SK-N-SH (cell line): ENCODE measurements at regions not wholly inside any gene's neighbourhood (a gene's known extent, or its start where the extent isn't known, plus 50 kb on each side); places are given as distances from the start of the nearest gene placed in this dataset.

Source experiments
- CTCF ChIA-PET: fragments of 300-600, 350-600 bp; formaldehyde crosslinking; extraction: SDS; loops from one replicate; lab custom pipeline; 2021; lab: Yijun Ruan, JAX
- POLR2A ChIA-PET: fragments of 350-600 bp; sonication (Branson Sonifier 250); formaldehyde crosslinking; extraction: SDS; loops from one replicate; lab custom pipeline; 2020; ENCODE audit warnings: antibody characterized with exemption, inconsistent platforms; lab: Yijun Ruan, JAX
- DNase-seq: peaks from one replicate; pipeline ENCODE4 v3.0.0; 2012
- H2AFZ ChIP-seq: fragments of 200-600 bp; sonication (generic); 2 replicates; pipeline ENCODE4 v1.8.1; 2016; ENCODE audit warnings: antibody characterized with exemption, mild to moderate bottlenecking, low read depth
- H3F3A ChIP-seq: fragments of 200-600 bp; sonication (generic); replicated peaks from 2 replicates; pipeline ENCODE3; 2016; ENCODE audit warnings: antibody characterized with exemption, mild to moderate bottlenecking; ENCODE audit not compliant: insufficient read depth
- H3K27ac ChIP-seq, 2 experiments: fragments of 200-500 bp in 1 of 2; fragments of 200-600 bp in 1 of 2; sonication (Bioruptor generic) in 1 of 2; sonication (generic), shearing (Covaris generic) in 1 of 2; 2 replicates each; pipeline versions ENCODE4 v1.5.1 to v1.6.1; 2014 to 2016; ENCODE audit warnings: low read depth in 2 of 2, inconsistent platforms in 1 of 2, low read length in 1 of 2, mild to moderate bottlenecking in 1 of 2, mixed read lengths in 1 of 2
- H3K27me3 ChIP-seq: fragments of 200-600 bp; sonication (generic), shearing (Covaris generic); 2 replicates; pipeline ENCODE4 v1.6.1; 2016; ENCODE audit warnings: mixed run types; ENCODE audit not compliant: insufficient read depth
- H3K36me3 ChIP-seq, 2 experiments: fragments of 200-500 bp in 1 of 2; fragments of 200-600 bp in 1 of 2; sonication (Bioruptor generic) in 1 of 2; sonication (generic) in 1 of 2; replicated peaks in 1 of 2; 2 replicates each; pipeline versions ENCODE3 to v1.5.1; 2014 to 2016; ENCODE audit warnings: low read length in 1 of 2, mild to moderate bottlenecking in 1 of 2; ENCODE audit not compliant: insufficient read depth in 2 of 2, control insufficient read depth in 1 of 2
- H3K4me1 ChIP-seq, 2 experiments: fragments of 200-500 bp in 1 of 2; fragments of 200-600 bp in 1 of 2; sonication (Bioruptor generic) in 1 of 2; sonication (generic), shearing (Covaris generic) in 1 of 2; 2 replicates each; pipeline versions ENCODE4 v1.5.1 to v1.6.1; 2014 to 2016; ENCODE audit warnings: low read depth in 1 of 2, low read length in 1 of 2, mixed run types in 1 of 2; ENCODE audit not compliant: insufficient read depth in 2 of 2, control insufficient read depth in 1 of 2
- H3K4me2 ChIP-seq: fragments of 200-600 bp; sonication (generic), shearing (Covaris generic); 2 replicates; pipeline ENCODE4 v1.6.1; 2017; ENCODE audit warnings: mixed run types
- H3K4me3 ChIP-seq, 2 experiments: fragments of 200-500 bp in 1 of 2; fragments of 200-600 bp in 1 of 2; sonication (Bioruptor generic) in 1 of 2; sonication (generic), shearing (Covaris generic) in 1 of 2; 2 replicates each; pipeline versions ENCODE4 v1.5.1 to v1.8.1; 2014 to 2016; ENCODE audit warnings: low read depth in 2 of 2, inconsistent platforms in 1 of 2, low read length in 1 of 2, mild to moderate bottlenecking in 1 of 2, mixed read lengths in 1 of 2, moderate library complexity in 1 of 2
- H3K79me2 ChIP-seq: fragments of 200-600 bp; sonication (generic); 2 replicates; pipeline ENCODE4 v1.8.1; 2017; ENCODE audit warnings: mild to moderate bottlenecking; ENCODE audit not compliant: insufficient read depth
- H3K9ac ChIP-seq: fragments of 200-600 bp; sonication (generic); 2 replicates; pipeline ENCODE4 v1.6.1; 2017; ENCODE audit warnings: mixed run types
- H3K9me2 ChIP-seq: fragments of 200-600 bp; sonication (generic); 2 replicates; pipeline ENCODE4 v1.6.1; 2017; ENCODE audit warnings: mixed run types
- H3K9me3 ChIP-seq: fragments of 200-600 bp; sonication (generic); 2 replicates; pipeline ENCODE4 v1.6.1; 2017; ENCODE audit warnings: mixed run types, mild to moderate bottlenecking, moderate library complexity
- H4K20me1 ChIP-seq: fragments of 200-600 bp; sonication (generic); 2 replicates; pipeline ENCODE4 v1.6.1; 2017; ENCODE audit warnings: mild to moderate bottlenecking, mixed run types; ENCODE audit not compliant: insufficient read depth
- CHD2 ChIP-seq: fragments of 150-350 bp; IDR thresholded peaks from 2 replicates; pipeline ENCODE4 v1.6.1; 2018; ENCODE audit warnings: low read length; ENCODE audit not compliant: partially characterized antibody
- ELF1 ChIP-seq: IDR thresholded peaks from 2 replicates; pipeline ENCODE4 v1.4.0; 2012
- JUND ChIP-seq: IDR thresholded peaks from 2 replicates; pipeline ENCODE4 v1.4.0; 2012
- MEF2A ChIP-seq: IDR thresholded peaks from 2 replicates; pipeline ENCODE4 v1.4.0; 2012; ENCODE audit warnings: low read depth, borderline replicate concordance
- MXI1 ChIP-seq: IDR thresholded peaks from 2 replicates; pipeline ENCODE4 v1.6.1; 2012; ENCODE audit warnings: mild to moderate bottlenecking, low read depth, low read length, improper control_type of control experiment
- RAD21 ChIP-seq: IDR thresholded peaks from 2 replicates; pipeline ENCODE4 v1.6.1; 2012; ENCODE audit warnings: mild to moderate bottlenecking, low read length
- RCOR1 ChIP-seq: fragments of 150-350 bp; IDR thresholded peaks from 2 replicates; pipeline ENCODE4 v1.6.1; 2017; ENCODE audit warnings: antibody characterized with exemption, low read length
- RFX5 ChIP-seq: IDR thresholded peaks from 2 replicates; pipeline ENCODE4 v1.6.1; 2012; ENCODE audit warnings: mild to moderate bottlenecking, improper control_type of control experiment, low read length
- RXRA ChIP-seq: IDR thresholded peaks from 2 replicates; pipeline ENCODE4 v1.4.0; 2012; ENCODE audit warnings: low read depth, mild to moderate bottlenecking, borderline replicate concordance
- TAF1 ChIP-seq: IDR thresholded peaks from 2 replicates; pipeline ENCODE4 v1.6.1; 2012; ENCODE audit warnings: low read depth, mild to moderate bottlenecking, low read length, moderate library complexity, borderline replicate concordance
- TCF12 ChIP-seq: IDR thresholded peaks from 2 replicates; pipeline ENCODE4 v1.4.0; 2012
- YY1 ChIP-seq: IDR thresholded peaks from 2 replicates; pipeline ENCODE4 v1.4.0; 2012; ENCODE audit warnings: low read depth, mild to moderate bottlenecking
- WGBS: methylation state at CpG from one replicate; pipeline ENCODE4 v1.1.6; 2017; ENCODE audit warnings: low lambda C conversion rate; 5-methylcytosine and 5-hydroxymethylcytosine counted together
- TF ChIP-seq, protein P1 (sequence below): fragments of 150-350 bp; IDR thresholded peaks from 2 replicates; pipeline ENCODE4 v1.6.1; 2017; ENCODE audit warnings: antibody characterized with exemption, low read length, low read depth, borderline replicate concordance
- TF ChIP-seq, protein P2 (sequence below): fragments of 200-600 bp; sonication (generic); IDR thresholded peaks from 2 replicates; pipeline ENCODE4 v1.6.1; 2017; ENCODE audit warnings: antibody characterized with exemption, mild to moderate bottlenecking, moderate library complexity
- TF ChIP-seq, protein P3 (sequence below): IDR thresholded peaks from 2 replicates; pipeline ENCODE4 v1.6.1; 2012; ENCODE audit warnings: mild to moderate bottlenecking, low read depth, low read length, moderate library complexity

GRCh38 chr4:109375778-109376414 is 57.7 kb upstream of the SEC24B start:
- Histone ChIP-seq H3K9me3 (no peaks in the 10 kb centered on the region), H3K4me1 (no peaks in the 10 kb centered on the region), H3K27me3 (peaks cover 25% of the 10 kb centered on the region; the same call in 1 of the 2 replicates), H4K20me1 (no peaks in the 10 kb centered on the region), H3K27ac (no peak overlapping the region), H3F3A (no peaks in the 10 kb centered on the region), H3K4me2 (no peak overlapping the region), H3K9ac (no peak overlapping the region), H3K9me2 (no peaks in the 10 kb centered on the region), H3K4me3 (no peak overlapping the region), H3K79me2 (no peaks in the 10 kb centered on the region), H3K36me3 (no peaks in the 10 kb centered on the region), H2AFZ (no peak overlapping the region)
- DNase-seq, result no peak
- CTCF ChIA-PET, result no interaction called here
- WGBS, result 15% methylated on average over 8 of the region's 8 CpGs
- POLR2A ChIA-PET, result no interaction called here
- TF ChIP-seq MEF2A, result no peak
- no peak for TF ChIP-seq JUND
- TF ChIP-seq ELF1, result no peak
- TF ChIP-seq RXRA, result no peak
- TF ChIP-seq MXI1, result no peak
- no peak for TF ChIP-seq RCOR1
- TF ChIP-seq, protein P1, sequence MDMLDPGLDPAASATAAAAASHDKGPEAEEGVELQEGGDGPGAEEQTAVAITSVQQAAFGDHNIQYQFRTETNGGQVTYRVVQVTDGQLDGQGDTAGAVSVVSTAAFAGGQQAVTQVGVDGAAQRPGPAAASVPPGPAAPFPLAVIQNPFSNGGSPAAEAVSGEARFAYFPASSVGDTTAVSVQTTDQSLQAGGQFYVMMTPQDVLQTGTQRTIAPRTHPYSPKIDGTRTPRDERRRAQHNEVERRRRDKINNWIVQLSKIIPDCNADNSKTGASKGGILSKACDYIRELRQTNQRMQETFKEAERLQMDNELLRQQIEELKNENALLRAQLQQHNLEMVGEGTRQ, result no peak
- no peak for TF ChIP-seq TCF12
- TF ChIP-seq, protein P2, sequence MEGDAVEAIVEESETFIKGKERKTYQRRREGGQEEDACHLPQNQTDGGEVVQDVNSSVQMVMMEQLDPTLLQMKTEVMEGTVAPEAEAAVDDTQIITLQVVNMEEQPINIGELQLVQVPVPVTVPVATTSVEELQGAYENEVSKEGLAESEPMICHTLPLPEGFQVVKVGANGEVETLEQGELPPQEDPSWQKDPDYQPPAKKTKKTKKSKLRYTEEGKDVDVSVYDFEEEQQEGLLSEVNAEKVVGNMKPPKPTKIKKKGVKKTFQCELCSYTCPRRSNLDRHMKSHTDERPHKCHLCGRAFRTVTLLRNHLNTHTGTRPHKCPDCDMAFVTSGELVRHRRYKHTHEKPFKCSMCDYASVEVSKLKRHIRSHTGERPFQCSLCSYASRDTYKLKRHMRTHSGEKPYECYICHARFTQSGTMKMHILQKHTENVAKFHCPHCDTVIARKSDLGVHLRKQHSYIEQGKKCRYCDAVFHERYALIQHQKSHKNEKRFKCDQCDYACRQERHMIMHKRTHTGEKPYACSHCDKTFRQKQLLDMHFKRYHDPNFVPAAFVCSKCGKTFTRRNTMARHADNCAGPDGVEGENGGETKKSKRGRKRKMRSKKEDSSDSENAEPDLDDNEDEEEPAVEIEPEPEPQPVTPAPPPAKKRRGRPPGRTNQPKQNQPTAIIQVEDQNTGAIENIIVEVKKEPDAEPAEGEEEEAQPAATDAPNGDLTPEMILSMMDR, result no peak
- no peak for TF ChIP-seq RFX5
- TF ChIP-seq, protein P3, sequence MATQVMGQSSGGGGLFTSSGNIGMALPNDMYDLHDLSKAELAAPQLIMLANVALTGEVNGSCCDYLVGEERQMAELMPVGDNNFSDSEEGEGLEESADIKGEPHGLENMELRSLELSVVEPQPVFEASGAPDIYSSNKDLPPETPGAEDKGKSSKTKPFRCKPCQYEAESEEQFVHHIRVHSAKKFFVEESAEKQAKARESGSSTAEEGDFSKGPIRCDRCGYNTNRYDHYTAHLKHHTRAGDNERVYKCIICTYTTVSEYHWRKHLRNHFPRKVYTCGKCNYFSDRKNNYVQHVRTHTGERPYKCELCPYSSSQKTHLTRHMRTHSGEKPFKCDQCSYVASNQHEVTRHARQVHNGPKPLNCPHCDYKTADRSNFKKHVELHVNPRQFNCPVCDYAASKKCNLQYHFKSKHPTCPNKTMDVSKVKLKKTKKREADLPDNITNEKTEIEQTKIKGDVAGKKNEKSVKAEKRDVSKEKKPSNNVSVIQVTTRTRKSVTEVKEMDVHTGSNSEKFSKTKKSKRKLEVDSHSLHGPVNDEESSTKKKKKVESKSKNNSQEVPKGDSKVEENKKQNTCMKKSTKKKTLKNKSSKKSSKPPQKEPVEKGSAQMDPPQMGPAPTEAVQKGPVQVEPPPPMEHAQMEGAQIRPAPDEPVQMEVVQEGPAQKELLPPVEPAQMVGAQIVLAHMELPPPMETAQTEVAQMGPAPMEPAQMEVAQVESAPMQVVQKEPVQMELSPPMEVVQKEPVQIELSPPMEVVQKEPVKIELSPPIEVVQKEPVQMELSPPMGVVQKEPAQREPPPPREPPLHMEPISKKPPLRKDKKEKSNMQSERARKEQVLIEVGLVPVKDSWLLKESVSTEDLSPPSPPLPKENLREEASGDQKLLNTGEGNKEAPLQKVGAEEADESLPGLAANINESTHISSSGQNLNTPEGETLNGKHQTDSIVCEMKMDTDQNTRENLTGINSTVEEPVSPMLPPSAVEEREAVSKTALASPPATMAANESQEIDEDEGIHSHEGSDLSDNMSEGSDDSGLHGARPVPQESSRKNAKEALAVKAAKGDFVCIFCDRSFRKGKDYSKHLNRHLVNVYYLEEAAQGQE, result no peak
- no peak for TF ChIP-seq YY1
- no peak for TF ChIP-seq RAD21
- no peak for TF ChIP-seq TAF1
- no peak for TF ChIP-seq CHD2
